HepG2 (cell line): ENCODE measurements at regions not wholly inside any gene's neighbourhood (a gene's known extent, or its start where the extent isn't known, plus 50 kb on each side); places are given as distances from the start of the nearest gene placed in this dataset.

Experiments used
- CBX1 ChIP-seq: IDR thresholded peaks from one replicate; pipeline ENCODE4 v1.6.1; 2016; ENCODE audit warnings: antibody characterized with exemption, low read depth
- EZH2 ChIP-seq: conservative IDR thresholded peaks from 2 replicates; pipeline ENCODE4 v1.6.1; 2012; ENCODE audit warnings: mild to moderate bottlenecking, low read depth, low read length, moderate library complexity
- FIP1L1 ChIP-seq: fragments of 200-400 bp; formaldehyde crosslinking; IDR thresholded peaks from 2 replicates; pipeline ENCODE4 v1.6.1; 2018; ENCODE audit warnings: low read depth, mild to moderate bottlenecking, low read length, moderate library complexity, borderline replicate concordance; ENCODE audit not compliant: insufficient read depth
- GABPA ChIP-seq, 2 experiments: IDR thresholded peaks; 2 replicates each; pipeline ENCODE4 v1.6.1; 2011 to 2016; ENCODE audit warnings: low read depth in 2 of 2, low read length in 1 of 2, missing biosample characterization in 1 of 2, missing genetic modification characterization in 1 of 2
- MBNL3 ChIP-seq: fragments of 250-450 bp; sonication (Bioruptor Pico); conservative IDR thresholded peaks from 2 replicates; pipeline ENCODE4 v1.8.0; 2022; ENCODE audit warnings: mild to moderate bottlenecking, inconsistent platforms
- MTF2 ChIP-seq: sonication (generic); formaldehyde crosslinking; IDR thresholded peaks from 2 replicates; pipeline ENCODE4 v1.5.0; 2020; ENCODE audit warnings: missing genetic modification reagents, borderline replicate concordance
- POLR2A ChIP-seq, 2 experiments: IDR thresholded peaks; 2 replicates each; pipeline ENCODE4 v1.6.1; 2011; ENCODE audit warnings: low read depth in 2 of 2, low read length in 2 of 2, mild to moderate bottlenecking in 1 of 2, moderate library complexity in 1 of 2; ENCODE audit not compliant: insufficient read depth in 1 of 2
- ZBTB2 ChIP-seq: sonication (generic); formaldehyde crosslinking; IDR thresholded peaks from 2 replicates; pipeline ENCODE4 v1.8.0; 2022; ENCODE audit warnings: low read depth, missing genetic modification reagents
- ZNF232 ChIP-seq: sonication (generic); formaldehyde crosslinking; IDR thresholded peaks from 2 replicates; pipeline ENCODE4 v1.4.0; 2020; ENCODE audit warnings: missing genetic modification reagents, borderline replicate concordance
- TF ChIP-seq, protein P1 (sequence below): sonication (generic); formaldehyde crosslinking; IDR thresholded peaks from 2 replicates; pipeline ENCODE4 v1.5.0; 2020; ENCODE audit warnings: mild to moderate bottlenecking, missing genetic modification reagents, moderate library complexity
- TF ChIP-seq, protein P2 (sequence below), 2 experiments: IDR thresholded peaks; 2 replicates each; pipeline ENCODE4 v1.6.1; 2011 to 2012; ENCODE audit warnings: low read length in 2 of 2, borderline replicate concordance in 1 of 2, low read depth in 1 of 2, mild to moderate bottlenecking in 1 of 2, moderate library complexity in 1 of 2
- TF ChIP-seq, protein P3 (sequence below), 2 experiments: sonication (generic) in 1 of 2; formaldehyde crosslinking in 1 of 2; IDR thresholded peaks; 2 replicates each; pipeline versions ENCODE4 v1.5.1 to v1.6.1; 2011 to 2020; ENCODE audit warnings: borderline replicate concordance in 1 of 2, low read depth in 1 of 2, low read length in 1 of 2, mild to moderate bottlenecking in 1 of 2, missing genetic modification reagents in 1 of 2, moderate library complexity in 1 of 2
- TF ChIP-seq, protein P4 (sequence below): sonication (generic); formaldehyde crosslinking; IDR thresholded peaks from 2 replicates; pipeline ENCODE4 v1.4.0; 2020; ENCODE audit warnings: missing genetic modification reagents

- TF ChIP-seq, protein P1, sequence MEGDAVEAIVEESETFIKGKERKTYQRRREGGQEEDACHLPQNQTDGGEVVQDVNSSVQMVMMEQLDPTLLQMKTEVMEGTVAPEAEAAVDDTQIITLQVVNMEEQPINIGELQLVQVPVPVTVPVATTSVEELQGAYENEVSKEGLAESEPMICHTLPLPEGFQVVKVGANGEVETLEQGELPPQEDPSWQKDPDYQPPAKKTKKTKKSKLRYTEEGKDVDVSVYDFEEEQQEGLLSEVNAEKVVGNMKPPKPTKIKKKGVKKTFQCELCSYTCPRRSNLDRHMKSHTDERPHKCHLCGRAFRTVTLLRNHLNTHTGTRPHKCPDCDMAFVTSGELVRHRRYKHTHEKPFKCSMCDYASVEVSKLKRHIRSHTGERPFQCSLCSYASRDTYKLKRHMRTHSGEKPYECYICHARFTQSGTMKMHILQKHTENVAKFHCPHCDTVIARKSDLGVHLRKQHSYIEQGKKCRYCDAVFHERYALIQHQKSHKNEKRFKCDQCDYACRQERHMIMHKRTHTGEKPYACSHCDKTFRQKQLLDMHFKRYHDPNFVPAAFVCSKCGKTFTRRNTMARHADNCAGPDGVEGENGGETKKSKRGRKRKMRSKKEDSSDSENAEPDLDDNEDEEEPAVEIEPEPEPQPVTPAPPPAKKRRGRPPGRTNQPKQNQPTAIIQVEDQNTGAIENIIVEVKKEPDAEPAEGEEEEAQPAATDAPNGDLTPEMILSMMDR (CRISPR knock-in tag): no peak
- no peak for TF ChIP-seq CBX1
- TF ChIP-seq, protein P2, sequence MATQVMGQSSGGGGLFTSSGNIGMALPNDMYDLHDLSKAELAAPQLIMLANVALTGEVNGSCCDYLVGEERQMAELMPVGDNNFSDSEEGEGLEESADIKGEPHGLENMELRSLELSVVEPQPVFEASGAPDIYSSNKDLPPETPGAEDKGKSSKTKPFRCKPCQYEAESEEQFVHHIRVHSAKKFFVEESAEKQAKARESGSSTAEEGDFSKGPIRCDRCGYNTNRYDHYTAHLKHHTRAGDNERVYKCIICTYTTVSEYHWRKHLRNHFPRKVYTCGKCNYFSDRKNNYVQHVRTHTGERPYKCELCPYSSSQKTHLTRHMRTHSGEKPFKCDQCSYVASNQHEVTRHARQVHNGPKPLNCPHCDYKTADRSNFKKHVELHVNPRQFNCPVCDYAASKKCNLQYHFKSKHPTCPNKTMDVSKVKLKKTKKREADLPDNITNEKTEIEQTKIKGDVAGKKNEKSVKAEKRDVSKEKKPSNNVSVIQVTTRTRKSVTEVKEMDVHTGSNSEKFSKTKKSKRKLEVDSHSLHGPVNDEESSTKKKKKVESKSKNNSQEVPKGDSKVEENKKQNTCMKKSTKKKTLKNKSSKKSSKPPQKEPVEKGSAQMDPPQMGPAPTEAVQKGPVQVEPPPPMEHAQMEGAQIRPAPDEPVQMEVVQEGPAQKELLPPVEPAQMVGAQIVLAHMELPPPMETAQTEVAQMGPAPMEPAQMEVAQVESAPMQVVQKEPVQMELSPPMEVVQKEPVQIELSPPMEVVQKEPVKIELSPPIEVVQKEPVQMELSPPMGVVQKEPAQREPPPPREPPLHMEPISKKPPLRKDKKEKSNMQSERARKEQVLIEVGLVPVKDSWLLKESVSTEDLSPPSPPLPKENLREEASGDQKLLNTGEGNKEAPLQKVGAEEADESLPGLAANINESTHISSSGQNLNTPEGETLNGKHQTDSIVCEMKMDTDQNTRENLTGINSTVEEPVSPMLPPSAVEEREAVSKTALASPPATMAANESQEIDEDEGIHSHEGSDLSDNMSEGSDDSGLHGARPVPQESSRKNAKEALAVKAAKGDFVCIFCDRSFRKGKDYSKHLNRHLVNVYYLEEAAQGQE (IDR thresholded peaks at IDR 0.05; ENCODE audit: borderline replicate concordance in 1 of 2, low read depth in 1 of 2, low read length in 2 of 2): no peak
- TF ChIP-seq MBNL3 (CRISPR knock-in tag): no peak
- TF ChIP-seq POLR2A (IDR thresholded peaks at IDR 0.05; ENCODE audit: insufficient read depth in 1 of 2, low read depth in 2 of 2, low read length in 2 of 2): no peak
- TF ChIP-seq ZNF232 (CRISPR knock-in tag): no peak
- TF ChIP-seq ZBTB2 (CRISPR knock-in tag): no peak
- no peak for TF ChIP-seq GABPA (IDR thresholded peaks at IDR 0.05; ENCODE audit: low read depth, low read length)
- no peak for TF ChIP-seq GABPA (CRISPR knock-in tag; IDR thresholded peaks at IDR 0.05; ENCODE audit: low read depth)
- TF ChIP-seq MTF2 (CRISPR knock-in tag): no peak
- TF ChIP-seq, protein P3, sequence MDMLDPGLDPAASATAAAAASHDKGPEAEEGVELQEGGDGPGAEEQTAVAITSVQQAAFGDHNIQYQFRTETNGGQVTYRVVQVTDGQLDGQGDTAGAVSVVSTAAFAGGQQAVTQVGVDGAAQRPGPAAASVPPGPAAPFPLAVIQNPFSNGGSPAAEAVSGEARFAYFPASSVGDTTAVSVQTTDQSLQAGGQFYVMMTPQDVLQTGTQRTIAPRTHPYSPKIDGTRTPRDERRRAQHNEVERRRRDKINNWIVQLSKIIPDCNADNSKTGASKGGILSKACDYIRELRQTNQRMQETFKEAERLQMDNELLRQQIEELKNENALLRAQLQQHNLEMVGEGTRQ (IDR thresholded peaks at IDR 0.05; ENCODE audit: low read depth, low read length): no peak
- TF ChIP-seq, protein P3 (CRISPR knock-in tag; IDR thresholded peaks at IDR 0.05; ENCODE audit: borderline replicate concordance): no peak
- TF ChIP-seq FIP1L1: no peak
- TF ChIP-seq EZH2: no peak
- TF ChIP-seq, protein P4, sequence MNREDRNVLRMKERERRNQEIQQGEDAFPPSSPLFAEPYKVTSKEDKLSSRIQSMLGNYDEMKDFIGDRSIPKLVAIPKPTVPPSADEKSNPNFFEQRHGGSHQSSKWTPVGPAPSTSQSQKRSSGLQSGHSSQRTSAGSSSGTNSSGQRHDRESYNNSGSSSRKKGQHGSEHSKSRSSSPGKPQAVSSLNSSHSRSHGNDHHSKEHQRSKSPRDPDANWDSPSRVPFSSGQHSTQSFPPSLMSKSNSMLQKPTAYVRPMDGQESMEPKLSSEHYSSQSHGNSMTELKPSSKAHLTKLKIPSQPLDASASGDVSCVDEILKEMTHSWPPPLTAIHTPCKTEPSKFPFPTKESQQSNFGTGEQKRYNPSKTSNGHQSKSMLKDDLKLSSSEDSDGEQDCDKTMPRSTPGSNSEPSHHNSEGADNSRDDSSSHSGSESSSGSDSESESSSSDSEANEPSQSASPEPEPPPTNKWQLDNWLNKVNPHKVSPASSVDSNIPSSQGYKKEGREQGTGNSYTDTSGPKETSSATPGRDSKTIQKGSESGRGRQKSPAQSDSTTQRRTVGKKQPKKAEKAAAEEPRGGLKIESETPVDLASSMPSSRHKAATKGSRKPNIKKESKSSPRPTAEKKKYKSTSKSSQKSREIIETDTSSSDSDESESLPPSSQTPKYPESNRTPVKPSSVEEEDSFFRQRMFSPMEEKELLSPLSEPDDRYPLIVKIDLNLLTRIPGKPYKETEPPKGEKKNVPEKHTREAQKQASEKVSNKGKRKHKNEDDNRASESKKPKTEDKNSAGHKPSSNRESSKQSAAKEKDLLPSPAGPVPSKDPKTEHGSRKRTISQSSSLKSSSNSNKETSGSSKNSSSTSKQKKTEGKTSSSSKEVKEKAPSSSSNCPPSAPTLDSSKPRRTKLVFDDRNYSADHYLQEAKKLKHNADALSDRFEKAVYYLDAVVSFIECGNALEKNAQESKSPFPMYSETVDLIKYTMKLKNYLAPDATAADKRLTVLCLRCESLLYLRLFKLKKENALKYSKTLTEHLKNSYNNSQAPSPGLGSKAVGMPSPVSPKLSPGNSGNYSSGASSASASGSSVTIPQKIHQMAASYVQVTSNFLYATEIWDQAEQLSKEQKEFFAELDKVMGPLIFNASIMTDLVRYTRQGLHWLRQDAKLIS (CRISPR knock-in tag): no peak
These were observed 96.3 kb upstream of the NAV3 start for GRCh38 chr12:77734214-77734883.
